Posterior vena cava (tissue), 2 donors: ENCODE measurements at regions not wholly inside any gene's neighbourhood (a gene's known extent, or its start where the extent isn't known, plus 50 kb on each side); places are given as distances from the start of the nearest gene placed in this dataset.

Source experiments
- DNase-seq: peaks from one replicate; pipeline ENCODE4 v3.0.0-alpha.2; 2020; ENCODE audit warnings: low spot score
- intact Hi-C, 2 donors: fragments of 100-400 bp; cut with DNase I; formaldehyde crosslinking; loops; one replicate each; pipeline versions ENCODE4 v1.14.1 to v1.14.2; 2022 to 2023
- donor health status: DM: yes; HTN: yes; CAD: no.
- donor health status: DM: yes; HTN: yes; CAD: no.

GRCh38 chr19:28284389-28284788 is 928.6 kb downstream of the UQCRFS1 start:
- DNase-seq: no peak
- intact Hi-C loops: no loop called here

GRCh38 chr19:28283592-28283991 is 929.4 kb downstream of the UQCRFS1 start:
- intact Hi-C loops: no loop called here
- no peak for DNase-seq

GRCh38 chr19:28281676-28282075 is 931.3 kb downstream of the UQCRFS1 start:
- DNase-seq: no peak
- intact Hi-C loops: no loop called here

- intact Hi-C loops: no loop called here
- DNase-seq: no peak
Measured at GRCh38 chr19:28264556-28264955, 948.4 kb downstream of the UQCRFS1 start.

- intact Hi-C loops: no loop called here
- DNase-seq: no peak
Measured at GRCh38 chr19:28258829-28259228, 954.1 kb downstream of the UQCRFS1 start.

- DNase-seq: no peak
- intact Hi-C loops: no loop called here
Measured at GRCh38 chr19:28257396-28257795, 955.6 kb downstream of the UQCRFS1 start.

GRCh38 chr19:28247243-28247642 is 965.7 kb downstream of the UQCRFS1 start:
- no peak for DNase-seq
- intact Hi-C loops: no loop called here

GRCh38 chr19:28245937-28246336 is 967.0 kb downstream of the UQCRFS1 start:
- DNase-seq: no peak
- intact Hi-C loops: no loop called here

- no peak for DNase-seq
- intact Hi-C loops: no loop called here
Measured at GRCh38 chr19:28244966-28245365, 968.0 kb downstream of the UQCRFS1 start.

GRCh38 chr19:28242317-28242927 is 970.5 kb downstream of the UQCRFS1 start:
- no peak for DNase-seq
- intact Hi-C loops: no loop called here

GRCh38 chr19:28239270-28239669 is 973.7 kb downstream of the UQCRFS1 start:
- no peak for DNase-seq
- intact Hi-C loops: no loop called here

- intact Hi-C loops: no loop called here
- no peak for DNase-seq
Measured at GRCh38 chr19:28238270-28238820, 974.6 kb downstream of the UQCRFS1 start.

GRCh38 chr19:28235606-28236125 is 977.3 kb downstream of the UQCRFS1 start:
- intact Hi-C loops: no loop called here
- DNase-seq: no peak

- no peak for DNase-seq
- intact Hi-C loops: no loop called here
Measured at GRCh38 chr19:28234637-28235036, 978.3 kb downstream of the UQCRFS1 start.

- intact Hi-C loops: no loop called here
- no peak for DNase-seq
Measured at GRCh38 chr19:28228854-28229253, 984.1 kb downstream of the UQCRFS1 start.

GRCh38 chr19:28224441-28224840 is 988.5 kb downstream of the UQCRFS1 start:
- DNase-seq: no peak
- intact Hi-C loops: no loop called here

GRCh38 chr19:28221736-28222135 is 991.2 kb downstream of the UQCRFS1 start:
- intact Hi-C loops: no loop called here
- DNase-seq: no peak

GRCh38 chr19:28218728-28219127 is 994.2 kb downstream of the UQCRFS1 start:
- intact Hi-C loops: no loop called here
- DNase-seq: no peak

GRCh38 chr19:28217022-28217421 is 995.9 kb downstream of the UQCRFS1 start:
- intact Hi-C loops: no loop called here
- DNase-seq: no peak

GRCh38 chr19:28213470-28214082 is 999.4 kb downstream of the UQCRFS1 start:
- DNase-seq: no peak

GRCh38 chr19:28210886-28211285 is 1002.1 kb downstream of the UQCRFS1 start:
- intact Hi-C loops: no loop called here
- DNase-seq: no peak

More at GRCh38 chr19:28213470-28214082, 999.4 kb downstream of the UQCRFS1 start:
- intact Hi-C loops: no loop called here
